GM19238 (cell line): ENCODE measurements at regions not wholly inside any gene's neighbourhood (a gene's known extent, or its start where the extent isn't known, plus 50 kb on each side); places are given as distances from the start of the nearest gene placed in this dataset.
"Not testable (repeated sequence)": the region's sequence is repeated elsewhere in the genome, so short reads cannot be mapped to it uniquely, and the experiment has no call there.

Experiments
- DNase-seq: peaks from one replicate; pipeline ENCODE4 v3.0.0; 2011; ENCODE audit warnings: low spot score; ENCODE audit not compliant: insufficient read length

DNA sequence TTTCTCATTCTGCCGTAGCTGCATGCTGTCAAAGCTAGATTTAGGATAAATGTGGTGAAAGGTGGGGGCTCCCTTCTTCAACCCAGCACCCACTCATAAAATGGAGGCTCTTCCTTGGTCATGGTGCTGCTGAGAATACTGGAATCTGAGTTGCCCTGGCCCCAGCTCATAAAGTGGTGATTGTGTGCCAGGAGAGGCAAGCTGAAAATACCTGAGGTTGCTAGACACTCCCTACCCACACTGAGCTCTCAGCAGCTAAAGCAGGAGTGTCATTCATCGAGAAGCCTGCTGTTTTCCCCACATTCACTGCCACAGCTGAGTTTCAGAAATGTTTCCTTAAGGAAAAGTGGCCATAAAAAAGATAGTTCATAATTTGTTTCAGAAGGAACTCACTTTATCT lies 297.1 kb upstream of the RBMS1 start:
- no peak for DNase-seq

DNA sequence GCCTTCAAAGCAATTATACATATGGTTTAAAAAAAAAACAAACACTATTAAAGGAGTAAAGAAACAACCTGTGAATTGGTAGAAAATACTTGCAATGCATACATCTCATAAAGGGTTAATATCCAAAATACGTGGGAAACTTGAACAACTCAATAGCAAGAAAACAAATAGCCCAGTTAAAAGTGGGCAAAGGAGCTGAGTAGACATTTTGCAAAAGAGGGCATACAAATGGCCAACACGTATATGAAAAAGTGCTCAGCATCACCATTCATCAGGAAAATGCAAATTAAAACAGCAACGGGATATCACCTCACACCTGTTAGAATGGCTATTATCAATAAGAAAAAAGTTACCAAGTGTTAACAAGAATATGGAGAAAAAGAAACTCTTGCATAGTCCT lies 298.3 kb upstream of the RBMS1 start:
- DNase-seq, result no peak

DNA sequence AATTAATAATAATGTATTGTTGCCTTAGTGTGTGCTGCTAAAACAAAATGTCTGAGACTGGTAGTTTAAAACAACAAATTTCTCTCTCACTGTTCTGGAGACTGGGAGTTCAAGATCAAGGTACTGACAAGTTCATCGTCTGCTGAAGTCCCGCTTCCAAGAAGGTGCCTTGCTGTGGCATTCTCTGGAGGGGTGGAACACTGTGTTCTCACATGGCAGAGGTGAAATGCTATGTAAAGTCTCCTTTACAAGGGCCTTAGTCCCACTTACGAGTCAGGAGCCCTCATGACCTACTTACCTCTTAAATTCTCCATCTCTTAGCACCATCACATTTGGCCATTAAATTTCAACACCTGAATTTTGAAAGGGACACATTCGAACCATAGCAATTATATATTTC lies 299.2 kb upstream of the RBMS1 start:
- DNase-seq, result no peak

DNA sequence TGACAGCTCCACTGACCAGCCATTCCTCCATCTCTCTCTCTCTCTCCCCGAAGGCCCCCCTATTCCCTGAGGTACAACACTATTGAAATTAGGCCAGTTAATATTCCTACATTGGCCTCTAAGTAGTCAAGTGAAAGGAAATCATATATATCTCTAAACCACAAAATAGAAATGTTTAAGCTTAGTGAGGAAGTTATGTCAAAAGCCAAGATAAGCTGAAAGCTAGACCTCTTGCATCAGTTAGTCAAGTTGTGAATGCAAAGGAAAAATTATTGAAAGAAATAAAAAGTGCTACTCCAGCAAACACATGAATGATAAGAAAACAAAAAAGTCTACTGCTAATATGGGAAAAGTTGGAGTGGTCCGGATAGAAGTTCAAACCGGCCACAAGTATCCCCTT lies 301.3 kb upstream of the RBMS1 start:
- DNase-seq, result no peak

DNA sequence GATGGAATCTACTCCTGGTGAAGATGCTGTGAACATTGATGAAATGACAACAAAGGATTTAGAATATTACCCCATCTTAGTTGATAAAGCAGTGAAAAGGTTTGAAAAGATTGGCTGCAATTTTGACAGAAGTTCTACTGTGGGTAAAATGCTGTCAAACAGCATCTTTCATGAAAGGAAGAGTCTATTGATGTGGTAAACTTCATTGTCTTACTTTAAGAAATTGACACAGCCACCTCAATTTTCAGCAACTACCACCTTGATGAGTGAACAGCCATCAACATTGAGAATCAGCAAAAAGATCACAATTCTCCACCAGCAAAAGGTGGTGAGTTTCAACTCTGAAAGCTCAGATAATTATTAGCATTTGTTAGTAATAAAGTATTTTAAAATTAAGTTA lies 310.3 kb upstream of the RBMS1 start:
- DNase-seq, result no peak

DNA sequence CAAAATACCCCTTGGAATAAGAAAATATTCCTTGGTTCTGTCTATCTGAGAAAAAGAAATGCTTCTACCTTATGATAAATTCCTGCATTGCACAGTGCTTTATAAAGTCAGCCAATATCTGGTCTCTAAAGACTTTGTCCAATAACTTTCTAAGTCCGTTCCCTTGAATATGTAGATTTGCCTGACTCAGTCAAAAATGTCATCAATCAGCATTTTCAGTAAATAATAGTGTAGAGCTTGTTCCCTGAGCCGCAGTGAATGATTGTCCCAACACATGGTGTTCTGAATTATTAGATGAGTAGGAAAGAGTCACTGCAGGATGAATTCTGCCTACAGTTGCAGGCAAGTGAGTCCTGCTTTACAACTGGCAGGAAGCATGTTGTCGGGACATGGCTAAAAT lies 316.8 kb upstream of the RBMS1 start:
- no peak for DNase-seq

DNA sequence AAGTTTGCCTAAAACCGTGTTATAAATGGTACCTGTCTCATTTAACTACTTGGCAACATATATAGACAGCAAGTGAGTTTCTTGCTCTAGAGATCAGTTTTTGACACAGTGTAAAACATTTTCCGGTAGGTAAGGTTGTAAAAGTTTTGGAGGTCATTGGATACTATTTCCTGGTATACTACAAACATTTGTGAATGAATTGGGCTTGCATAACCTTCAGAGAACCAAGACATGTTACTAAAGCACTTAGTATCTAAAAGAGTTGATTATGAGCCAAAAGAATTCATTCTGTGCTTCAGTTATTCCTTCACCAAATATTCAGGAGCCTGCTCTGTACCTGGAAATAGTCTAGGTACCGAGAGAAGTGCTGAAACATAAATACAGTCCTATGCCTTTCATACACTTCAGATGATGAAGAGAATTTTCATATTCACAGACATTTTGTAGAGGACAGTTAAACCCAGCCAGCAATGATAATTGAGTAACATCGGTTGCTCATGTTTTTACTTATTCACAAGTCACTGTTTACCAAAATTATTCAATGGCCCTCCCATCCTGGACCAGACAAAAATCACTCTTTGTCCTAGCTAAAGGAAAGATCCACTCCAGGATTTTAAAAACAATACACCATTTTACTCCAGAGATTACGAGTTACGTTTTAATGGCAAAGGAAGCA lies 319.4 kb upstream of the RBMS1 start:
- no peak for DNase-seq

DNA sequence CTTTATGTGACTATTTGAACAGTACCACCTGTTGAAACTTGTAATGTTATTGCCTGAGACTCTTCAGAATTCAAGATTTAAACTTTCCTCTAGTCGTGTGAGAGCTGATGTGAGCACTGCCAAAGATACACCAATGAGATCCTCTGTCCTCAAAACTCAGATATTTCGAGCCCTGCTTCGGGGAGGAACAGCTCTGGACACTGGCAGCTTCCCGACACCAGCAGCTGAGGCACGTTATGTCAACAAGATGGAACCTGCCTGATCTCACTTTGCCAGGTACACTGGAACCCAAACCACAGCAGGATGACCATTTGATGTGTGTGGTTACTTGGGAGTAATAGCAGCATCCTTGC lies 319.9 kb upstream of the RBMS1 start:
- DNase-seq, result no peak

DNA sequence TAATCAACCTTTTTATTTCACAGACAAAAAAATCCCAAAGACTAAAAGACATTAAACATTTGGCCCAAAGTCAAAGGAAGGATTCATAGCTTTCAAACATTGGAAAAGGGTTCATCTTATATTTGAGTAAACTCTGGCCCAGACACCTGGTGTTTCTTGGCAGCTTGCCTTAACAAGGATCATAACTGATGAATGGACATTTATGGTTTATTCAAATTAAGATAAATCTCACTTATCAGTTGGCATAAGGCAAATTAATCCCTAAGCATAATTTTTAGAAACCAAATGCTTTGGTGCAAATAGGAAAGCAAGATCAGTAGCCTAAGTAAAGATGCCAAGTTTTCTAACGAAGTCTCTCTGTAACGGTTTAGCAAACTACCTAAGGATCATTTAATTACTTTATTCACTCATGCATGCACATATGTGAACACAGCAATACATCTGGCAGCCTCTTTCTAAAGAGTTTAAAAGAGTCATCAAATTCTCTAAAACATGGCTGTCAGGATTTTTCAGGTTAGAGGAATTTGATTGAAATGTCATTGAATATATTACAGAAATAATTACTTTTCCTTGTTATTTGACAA lies 323.4 kb upstream of the RBMS1 start:
- DNase-seq, result no peak

DNA sequence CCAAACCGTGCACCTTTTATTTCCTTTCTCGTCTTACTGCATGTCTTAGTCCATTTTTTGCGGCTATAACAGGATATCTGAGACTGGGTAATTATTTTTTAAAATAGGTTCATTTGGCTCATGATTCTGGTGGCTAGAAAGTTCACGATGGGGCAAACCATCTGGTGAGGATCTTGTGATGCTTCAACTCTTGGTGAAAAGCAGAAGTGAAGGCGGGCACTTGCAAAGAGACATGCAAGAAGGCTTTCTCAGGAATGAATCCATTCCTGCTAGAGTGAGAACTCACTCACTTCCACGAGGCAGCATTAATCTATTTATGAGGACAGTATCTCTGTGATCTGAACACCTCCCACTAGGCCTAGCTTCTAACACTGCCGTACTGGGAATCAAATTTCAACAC lies 327.1 kb upstream of the RBMS1 start:
- DNase-seq, result no peak

DNA sequence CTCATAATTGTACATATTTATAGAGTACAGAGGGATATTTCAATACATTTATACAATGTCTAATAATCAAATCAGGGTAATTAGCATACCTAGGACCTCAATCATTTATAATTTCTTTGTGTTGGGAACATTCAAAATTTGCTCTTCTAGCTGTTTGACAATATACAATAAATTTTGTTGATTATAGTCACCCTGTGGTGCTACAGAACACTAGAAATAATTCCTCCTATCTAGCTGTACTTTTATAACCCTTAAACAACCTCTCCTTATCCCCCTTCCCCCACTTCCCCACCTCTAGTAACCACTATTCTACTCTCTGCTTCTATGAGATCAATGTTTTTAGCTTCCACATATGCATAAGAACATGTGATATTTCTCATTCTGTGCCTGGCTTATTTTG lies 328.4 kb upstream of the RBMS1 start:
- no peak for DNase-seq

DNA sequence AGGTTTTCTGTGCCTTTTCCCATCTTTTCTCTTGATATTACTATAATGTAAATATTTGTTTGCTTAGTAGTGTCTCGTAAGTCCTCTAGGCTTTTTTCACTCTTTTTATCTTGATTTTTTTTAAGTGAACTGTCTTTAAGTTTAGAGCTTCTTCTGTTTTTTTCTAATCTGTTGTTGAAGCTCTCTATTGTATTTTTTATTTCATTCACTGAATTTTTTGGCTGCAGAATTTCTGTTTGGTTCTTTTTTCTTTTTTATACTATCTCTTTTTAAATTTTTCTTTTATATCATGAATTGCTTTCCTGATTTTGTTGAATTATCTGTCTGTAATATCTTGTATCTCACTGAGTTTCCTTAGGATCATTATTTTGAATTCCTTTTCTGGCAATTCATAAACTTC lies 331.8 kb upstream of the RBMS1 start:
- DNase-seq, result no peak

DNA sequence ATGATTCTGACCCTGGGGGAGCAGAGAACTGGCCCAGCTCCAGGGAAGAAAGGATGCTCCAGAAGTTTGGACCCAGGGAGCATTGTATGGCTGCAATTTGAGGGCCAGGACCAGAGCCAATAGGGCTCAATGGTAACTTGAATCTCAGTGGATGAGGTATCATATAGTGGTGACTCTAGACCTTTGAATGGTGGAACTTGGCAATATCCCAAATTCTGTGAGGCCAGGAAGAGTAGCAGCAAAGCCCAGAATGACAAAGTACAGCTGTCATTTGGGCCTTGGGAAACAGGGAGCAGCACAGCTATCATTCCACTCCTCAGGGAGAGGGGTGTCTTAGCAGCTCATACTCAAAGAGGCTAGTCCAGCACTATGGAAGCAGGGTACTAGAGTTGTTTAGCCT lies 332.9 kb upstream of the RBMS1 start:
- no peak for DNase-seq

DNA sequence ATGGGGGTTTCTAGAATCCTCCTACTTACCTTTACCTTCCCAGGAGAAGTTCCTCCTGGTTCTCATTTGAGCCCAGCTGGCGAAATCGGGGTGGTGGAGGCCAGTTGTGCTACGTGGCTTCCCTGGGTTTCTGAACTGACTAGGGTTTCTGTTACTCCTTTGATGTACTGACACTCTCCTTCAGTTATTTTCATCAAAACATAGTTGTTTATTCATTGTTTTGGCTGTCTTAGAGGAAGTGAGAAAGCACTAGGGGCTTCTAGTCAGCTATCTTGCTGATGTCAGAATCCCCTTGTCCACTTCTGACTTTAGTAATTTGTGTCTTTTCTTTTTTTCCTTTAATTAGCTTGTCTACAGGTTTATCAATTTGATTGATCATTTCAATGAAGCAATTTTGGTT lies 332.2 kb upstream of the TANK start:
- DNase-seq, result no peak

DNA sequence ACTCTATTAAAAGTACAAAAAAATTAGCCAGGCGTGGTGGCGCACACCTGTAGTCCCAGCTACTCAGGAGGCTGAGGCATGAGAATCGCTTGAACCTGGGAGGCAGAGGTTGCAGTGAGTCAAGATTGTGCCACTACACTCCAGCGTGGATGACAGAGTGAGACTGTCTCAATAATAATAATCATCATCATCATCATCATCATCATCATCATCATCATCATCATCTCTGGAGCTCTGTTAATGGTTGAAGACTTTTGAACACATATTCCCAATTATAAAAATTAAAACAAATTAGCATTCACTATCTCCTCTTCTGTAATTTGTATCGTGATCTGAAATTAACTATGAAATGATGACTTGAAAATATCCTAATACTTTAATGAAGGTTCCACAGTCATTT lies 327.8 kb upstream of the TANK start:
- DNase-seq, result not testable (repeated sequence)

DNA sequence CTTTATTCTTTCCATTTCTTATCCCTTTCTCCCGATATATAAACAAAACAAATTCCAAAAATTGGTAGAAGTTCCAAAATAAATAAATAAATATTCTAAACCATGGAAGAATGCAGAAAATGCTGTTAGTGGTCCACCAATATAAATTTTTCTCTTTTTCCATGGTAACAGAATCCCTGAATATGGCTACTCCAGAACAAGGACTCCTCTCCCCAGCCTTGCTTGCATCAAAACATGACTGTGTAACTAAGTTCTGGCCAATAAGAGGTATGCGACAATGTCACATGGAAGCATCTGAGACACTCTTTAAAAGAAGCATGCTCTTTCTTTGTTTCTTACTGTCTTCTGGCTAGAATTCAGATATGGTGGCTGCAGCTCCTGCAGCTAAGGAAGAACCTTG lies 325.1 kb upstream of the TANK start:
- no peak for DNase-seq

DNA sequence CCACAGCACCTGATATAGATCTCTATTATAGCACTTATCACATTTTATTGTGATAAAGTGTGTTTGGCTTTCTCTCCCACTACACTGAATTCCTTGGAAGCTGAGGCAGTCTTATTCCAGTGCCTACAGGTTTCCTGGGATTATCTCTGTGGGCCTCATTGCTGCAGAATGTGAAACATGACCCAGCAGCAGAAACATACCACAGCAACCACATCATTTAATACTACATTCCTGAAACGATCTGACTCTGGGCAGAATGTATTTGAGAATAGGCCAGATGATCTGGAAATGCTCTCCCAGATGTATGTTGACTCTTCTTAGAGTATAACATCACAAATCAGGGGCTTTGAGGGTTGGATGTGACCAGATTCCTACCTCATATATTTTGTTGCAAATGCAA lies 323.5 kb upstream of the TANK start:
- no peak for DNase-seq

DNA sequence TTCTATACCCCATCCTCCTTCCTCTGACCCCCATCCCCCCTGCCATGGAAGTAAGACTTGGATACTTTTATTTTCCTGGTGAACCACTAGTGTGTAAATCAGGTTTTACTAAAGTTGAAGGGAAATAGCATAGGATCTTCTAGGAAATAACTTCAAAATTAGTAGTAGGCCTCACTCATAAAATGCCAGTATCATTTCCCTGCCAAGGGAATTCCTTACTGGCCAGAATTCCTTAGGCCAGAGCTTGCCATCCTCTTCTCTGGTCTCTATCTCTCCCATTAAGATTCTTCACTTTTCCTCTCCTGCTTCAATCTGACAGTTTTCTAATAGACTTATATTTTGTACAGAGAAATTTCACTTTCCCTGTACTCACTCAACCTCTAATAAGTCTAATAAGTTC lies 322.8 kb upstream of the TANK start:
- DNase-seq, result no peak

DNA sequence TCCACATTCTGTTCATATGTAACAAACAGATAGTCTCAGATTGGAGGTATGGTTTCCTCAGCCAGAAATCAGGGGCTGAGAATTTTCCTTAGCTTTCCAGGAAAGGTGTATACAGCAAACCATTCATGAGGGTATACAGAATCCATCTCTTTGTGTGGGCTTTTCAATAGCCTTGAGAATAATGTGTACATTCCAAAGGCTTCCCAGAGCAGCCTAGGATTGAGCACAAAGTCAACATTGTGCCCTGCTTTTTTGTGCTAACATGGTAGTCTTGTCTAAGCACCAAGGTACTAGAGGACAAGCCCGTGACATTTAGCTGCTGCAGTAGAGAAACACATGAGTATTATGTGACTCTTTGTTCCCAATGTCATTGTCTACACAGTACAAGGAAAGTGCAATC lies 322.1 kb upstream of the TANK start:
- DNase-seq, result no peak

DNA sequence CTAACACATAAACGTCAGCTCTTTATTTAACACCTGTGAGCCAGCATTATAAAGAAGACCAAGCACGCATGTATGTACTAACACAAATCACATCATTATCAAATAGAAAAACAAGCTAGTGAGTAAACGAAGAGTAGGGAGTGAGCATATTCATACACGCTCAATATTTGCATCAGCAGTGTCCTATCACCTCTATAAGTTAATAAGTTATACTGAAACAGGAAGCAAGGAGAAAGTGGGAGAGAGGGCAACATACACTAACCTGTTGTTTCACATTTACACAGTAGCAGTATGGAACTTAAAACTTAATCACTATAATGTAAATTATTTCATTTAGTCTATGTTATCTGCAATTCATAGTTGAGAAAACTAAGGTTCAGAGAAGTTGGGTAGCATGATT lies 321.5 kb upstream of the TANK start:
- no peak for DNase-seq

DNA sequence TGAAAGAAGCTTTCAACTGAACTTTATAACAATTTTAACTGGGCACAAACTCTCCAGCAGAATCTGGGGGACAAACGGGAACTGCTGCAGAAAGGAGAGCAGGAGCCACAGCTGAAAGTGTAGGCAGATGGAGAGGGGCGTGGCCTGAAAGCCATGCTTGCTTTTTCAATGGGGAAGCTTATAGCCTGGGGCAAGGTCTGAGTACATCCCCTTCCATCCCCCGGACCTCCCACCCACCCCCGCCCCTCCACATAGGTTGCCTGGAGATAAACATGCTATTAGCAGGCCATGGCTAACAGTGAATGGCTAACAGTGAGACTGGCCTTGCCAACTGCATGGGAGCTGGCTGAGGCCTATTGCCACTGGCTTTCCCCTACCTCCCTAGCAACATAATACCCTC lies 317.9 kb upstream of the TANK start:
- DNase-seq, result no peak

DNA sequence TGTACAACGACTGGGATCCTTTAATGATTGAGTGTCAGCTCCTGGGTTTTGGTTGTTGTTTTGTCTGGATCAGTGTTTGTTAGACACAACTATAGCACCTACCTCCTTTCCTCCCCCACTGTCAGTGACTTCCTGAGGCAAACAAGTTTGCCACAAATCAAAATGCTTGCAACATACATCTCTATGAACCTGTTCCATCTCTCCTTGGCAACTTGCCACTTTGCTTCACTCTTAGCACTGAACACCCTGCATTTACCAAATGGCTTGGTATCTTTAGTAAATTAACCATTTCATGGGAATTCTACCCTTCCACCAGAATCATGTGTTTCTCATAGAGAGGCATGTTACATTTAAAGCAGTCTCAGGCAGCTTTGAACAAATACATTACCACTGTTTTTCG lies 301.1 kb upstream of the TANK start:
- no peak for DNase-seq

DNA sequence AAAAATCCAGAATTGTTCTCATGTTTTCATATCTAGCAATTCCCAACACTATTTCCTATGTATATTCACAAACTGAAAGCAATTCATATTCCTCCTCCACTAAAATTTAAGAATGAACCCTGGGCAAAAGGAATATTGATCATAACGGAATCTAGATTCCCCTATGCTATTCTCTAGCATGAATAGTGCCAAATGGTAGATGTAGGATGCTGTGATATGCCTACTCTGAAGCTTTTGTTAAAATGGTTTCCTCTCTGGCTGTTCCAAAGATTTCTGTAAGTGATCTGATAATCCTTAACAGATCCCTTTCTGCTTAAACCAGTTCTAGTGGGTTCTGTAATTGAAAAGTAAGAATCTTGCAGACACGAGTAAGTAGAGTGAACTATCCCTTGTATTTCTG lies 298.0 kb upstream of the TANK start:
- DNase-seq, result no peak

DNA sequence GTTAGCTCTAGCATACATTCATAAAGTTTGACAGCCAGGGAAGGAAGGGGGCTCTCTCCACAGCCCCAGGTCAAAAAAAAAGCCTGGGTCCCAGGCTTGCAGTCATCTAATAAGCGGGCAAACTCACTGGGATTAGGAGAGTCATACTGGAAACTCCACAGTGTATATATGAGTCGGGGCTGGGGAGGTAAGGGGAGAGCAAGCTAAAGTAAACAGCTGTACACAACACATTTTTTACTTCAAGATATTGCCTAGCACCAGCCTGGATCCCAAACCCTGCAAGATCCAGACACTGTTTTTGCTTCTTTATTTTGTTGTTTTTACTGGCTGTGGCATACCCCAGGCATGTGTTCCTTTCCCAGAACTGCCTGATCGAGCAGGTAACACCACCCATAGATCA lies 291.3 kb upstream of the TANK start:
- no peak for DNase-seq
